B cell (primary cell): ENCODE measurements at regions not wholly inside any gene's neighbourhood (a gene's known extent, or its start where the extent isn't known, plus 50 kb on each side); places are given as distances from the start of the nearest gene placed in this dataset.

Experiments
- ATAC-seq: fragments of 200-7000 bp; cut with Tn5 transposase; one replicate; pipeline ENCODE4 v1.10.0; 2021; ENCODE audit warnings: low read depth, mild to moderate bottlenecking, moderate number of reproducible peaks, moderate library complexity
- CTCF ChIA-PET: fragments of 350-600 bp; sonication (Branson Sonifier 250); formaldehyde crosslinking; loops from one replicate; lab custom pipeline; 2021; ENCODE audit warnings: antibody characterized with exemption, inconsistent platforms; lab: Charles Lee
- POLR2A ChIA-PET: fragments of 350-600 bp; sonication (Branson Sonifier 250); formaldehyde crosslinking; loops from one replicate; lab custom pipeline; 2021; ENCODE audit warnings: antibody characterized with exemption; lab: Charles Lee
- DNase-seq: peaks from one replicate; pipeline ENCODE4 v3.0.0; 2013
- H2AFZ ChIP-seq: 2 replicates; pipeline ENCODE4 v1.6.1; 2012; ENCODE audit warnings: mild to moderate bottlenecking, low read depth, low read length; ENCODE audit not compliant: insufficient read depth, poor library complexity, severe bottlenecking
- H3K27ac ChIP-seq, 2 donors: 1 replicate in 1 of 2; 2 replicates in 1 of 2; pipeline ENCODE4 v1.5.1; 2012 to 2013; ENCODE audit warnings: low read length in 2 of 2, mild to moderate bottlenecking in 2 of 2, moderate library complexity in 1 of 2
- H3K27me3 ChIP-seq, 4 experiments: fragments of 200-600 bp in 1 of 4; sonication (generic) in 1 of 4; replicated peaks in 1 of 4; 1 replicate in 2 of 4; 2 replicates in 2 of 4; pipeline versions ENCODE4 v1.6.1 to v1.7.0; 2013 to 2016; ENCODE audit warnings: low read length in 3 of 4, mild to moderate bottlenecking in 2 of 4, mixed read lengths in 1 of 4, moderate library complexity in 1 of 4; ENCODE audit not compliant: insufficient read depth in 4 of 4, control insufficient read depth in 3 of 4; ENCODE audit errors: control extremely low read depth in 1 of 4
- H3K36me3 ChIP-seq, 2 experiments: replicated peaks in 1 of 2; 1 replicate in 1 of 2; 2 replicates in 1 of 2; pipeline versions ENCODE4 v1.6.1 to v1.7.1; 2013; ENCODE audit warnings: low read length in 1 of 2; ENCODE audit not compliant: insufficient read depth in 2 of 2, control insufficient read depth in 1 of 2; ENCODE audit errors: control extremely low read depth in 1 of 2, extremely low read depth in 1 of 2
- H3K4me1 ChIP-seq, 2 donors: fragments of 200-600 bp in 1 of 2; sonication (generic) in 1 of 2; 1 replicate in 1 of 2; 2 replicates in 1 of 2; pipeline versions ENCODE4 v1.5.1 to v1.6.1; 2013 to 2017; ENCODE audit warnings: low read length in 2 of 2; ENCODE audit not compliant: control insufficient read depth in 2 of 2, insufficient read depth in 2 of 2
- H3K4me2 ChIP-seq: replicated peaks from 2 replicates; pipeline ENCODE3; 2012; ENCODE audit warnings: mild to moderate bottlenecking, low read depth, low read length; ENCODE audit not compliant: poor library complexity, severe bottlenecking
- H3K4me3 ChIP-seq, 5 experiments: fragments of 200-600 bp in 1 of 5; sonication (generic) in 1 of 5; 1 replicate in 3 of 5; 2 replicates in 2 of 5; pipeline versions ENCODE4 v1.5.1 to v1.7.0; 2011 to 2016; ENCODE audit warnings: low read length in 4 of 5, mild to moderate bottlenecking in 4 of 5, low read depth in 2 of 5, control low read depth in 1 of 5, moderate library complexity in 1 of 5; ENCODE audit not compliant: insufficient read depth in 1 of 5; ENCODE audit errors: control extremely low read depth in 1 of 5, extremely low read depth in 1 of 5
- H3K79me2 ChIP-seq: fragments of 200-600 bp; sonication (generic); one replicate; pipeline ENCODE4 v1.6.0; 2016; ENCODE audit warnings: low read length; ENCODE audit not compliant: control insufficient read depth, insufficient read depth
- H3K9ac ChIP-seq: fragments of 200-600 bp; sonication (generic); 2 replicates; pipeline ENCODE4 v1.6.1; 2017; ENCODE audit warnings: mild to moderate bottlenecking, low read length, moderate library complexity
- H3K9me3 ChIP-seq, 3 donors: one replicate each; pipeline versions ENCODE4 v1.6.1 to v1.7.1; 2013; ENCODE audit warnings: low read length in 2 of 3; ENCODE audit not compliant: control insufficient read depth in 2 of 3, insufficient read depth in 1 of 3; ENCODE audit errors: control extremely low read depth in 1 of 3
- H4K20me1 ChIP-seq: 2 replicates; pipeline ENCODE4 v1.6.0; 2012; ENCODE audit warnings: mild to moderate bottlenecking, low read length; ENCODE audit not compliant: insufficient read depth, control insufficient read depth, poor library complexity, severe bottlenecking
- H3K27ac Mint-ChIP-seq: one replicate; pipeline ENCODE4 v1.8.0; 2021; ENCODE audit warnings: mixed read lengths
- H3K27me3 Mint-ChIP-seq: one replicate; pipeline ENCODE4 v1.8.0; 2021; ENCODE audit warnings: mixed read lengths
- H3K4me1 Mint-ChIP-seq: one replicate; pipeline ENCODE4 v1.8.0; 2021; ENCODE audit warnings: mixed read lengths
- H3K4me3 Mint-ChIP-seq: one replicate; pipeline ENCODE4 v1.8.0; 2021; ENCODE audit warnings: mixed read lengths
- H3K9me3 Mint-ChIP-seq: one replicate; pipeline ENCODE4 v1.8.0; 2022; ENCODE audit warnings: mixed read lengths; ENCODE audit not compliant: insufficient read depth
- CTCF ChIP-seq: fragments of 200-600 bp; IDR thresholded peaks from one replicate; pipeline ENCODE4 v1.8.0; 2022; ENCODE audit warnings: antibody characterized with exemption, mild to moderate bottlenecking
- EZH2 ChIP-seq: IDR thresholded peaks from 2 replicates; pipeline ENCODE4 v1.6.1; 2012; ENCODE audit warnings: borderline replicate concordance, low read depth, mild to moderate bottlenecking, moderate library complexity, low read length; ENCODE audit not compliant: insufficient read depth, poor library complexity, severe bottlenecking
- WGBS: methylation state at CpG from one replicate; pipeline ENCODE4 v1.1.5; 2013; ENCODE audit warnings: missing lambda C conversion rate; ENCODE audit not compliant: insufficient coverage; 5-methylcytosine and 5-hydroxymethylcytosine counted together
- intact Hi-C: fragments of 100-400 bp; cut with micrococcal nuclease; formaldehyde crosslinking; loops from one replicate; pipeline ENCODE4 v1.10.0; 2022

GRCh38 chr17:69819316-69820087 lies 255.5 kb upstream of the KCNJ16 start:
- DNase-seq (no peak), ATAC-seq (no peak)
- Mint-ChIP-seq H3K4me1 (no peaks in the 10 kb centered on the region), H3K9me3 (no peaks in the 10 kb centered on the region), H3K27ac (no peak overlapping the region), H3K27me3 (no peaks in the 10 kb centered on the region), H3K4me3 (no peak overlapping the region)
- no peak for TF ChIP-seq EZH2
- TF ChIP-seq CTCF = no peak
- intact Hi-C loops = no loop called here
- WGBS = no CpG with 5 or more reads among the region's 5 CpGs
- no peak overlapping the region for H3K27ac ChIP-seq
- H3K27me3 ChIP-seq = no peaks in the 10 kb centered on the region
- no peaks in the 10 kb centered on the region for H3K4me1 ChIP-seq
- H3K36me3 ChIP-seq = no peaks in the 10 kb centered on the region
- H3K9me3 ChIP-seq = peaks cover 0 to 20% (median 0%) of the 10 kb centered on the region in 3 donors
- H2AFZ ChIP-seq = no peak overlapping the region
- ChIA-PET CTCF (no interaction called here), POLR2A (no interaction called here)
- H3K9ac ChIP-seq = no peak overlapping the region
- no peaks in the 10 kb centered on the region for H3K79me2 ChIP-seq
- no peaks in the 10 kb centered on the region for H4K20me1 ChIP-seq
- H3K4me3 ChIP-seq = no peak overlapping the region
- H3K4me2 ChIP-seq = no peak overlapping the region

- Mint-ChIP-seq H3K4me1 (no peaks in the 10 kb centered on the region), H3K9me3 (peaks cover 2% of the 10 kb centered on the region), H3K27ac (no peak overlapping the region), H3K27me3 (no peaks in the 10 kb centered on the region), H3K4me3 (no peak overlapping the region)
- H3K9me3 ChIP-seq = peaks cover 0 to 20% (median 0%) of the 10 kb centered on the region in 3 donors
- H3K36me3 ChIP-seq = no peaks in the 10 kb centered on the region
- no peaks in the 10 kb centered on the region for H3K79me2 ChIP-seq
- TF ChIP-seq EZH2 = no peak
- TF ChIP-seq CTCF = no peak
- 94% methylated on average over 6 of the region's 6 CpGs for WGBS
- no peak overlapping the region for H3K4me3 ChIP-seq
- ChIA-PET CTCF (no interaction called here), POLR2A (no interaction called here)
- intact Hi-C loops = no loop called here
- H4K20me1 ChIP-seq = no peaks in the 10 kb centered on the region
- no peak overlapping the region for H3K4me2 ChIP-seq
- DNase-seq = no peak
- H3K9ac ChIP-seq = no peak overlapping the region
- H3K27me3 ChIP-seq = no peaks in the 10 kb centered on the region
- no peaks in the 10 kb centered on the region for H3K4me1 ChIP-seq
- ATAC-seq = no peak
- no peak overlapping the region for H3K27ac ChIP-seq
- no peak overlapping the region for H2AFZ ChIP-seq
These were observed 254.1 kb upstream of the KCNJ16 start for GRCh38 chr17:69820876-69821473.
